Ishikawa (cell line): ENCODE measurements at regions not wholly inside any gene's neighbourhood (a gene's known extent, or its start where the extent isn't known, plus 50 kb on each side); places are given as distances from the start of the nearest gene placed in this dataset.

Experiments used
- EP300 ChIP-seq: IDR thresholded peaks from 2 replicates; pipeline ENCODE4 v1.6.1; 2012; ENCODE audit warnings: borderline replicate concordance
- RAD21 ChIP-seq: IDR thresholded peaks from 2 replicates; pipeline ENCODE4 v1.6.1; 2012; ENCODE audit warnings: low read depth
- TAF1 ChIP-seq: IDR thresholded peaks from 2 replicates; pipeline ENCODE4 v1.6.1; 2012; ENCODE audit warnings: low read depth, mild to moderate bottlenecking
- TCF12 ChIP-seq: IDR thresholded peaks from 2 replicates; pipeline ENCODE4 v1.6.1; 2012; ENCODE audit warnings: low read depth
- YY1 ChIP-seq: IDR thresholded peaks from 2 replicates; pipeline ENCODE4 v1.6.1; 2012; ENCODE audit warnings: low read depth
- TF ChIP-seq, protein P1 (sequence below): IDR thresholded peaks from 2 replicates; pipeline ENCODE4 v1.6.1; 2012
- TF ChIP-seq, protein P2 (sequence below): IDR thresholded peaks from 2 replicates; pipeline ENCODE4 v1.6.1; 2012; ENCODE audit warnings: low read depth, mild to moderate bottlenecking
- TF ChIP-seq, protein P3 (sequence below): IDR thresholded peaks from 2 replicates; pipeline ENCODE4 v1.6.1; 2012

DNA sequence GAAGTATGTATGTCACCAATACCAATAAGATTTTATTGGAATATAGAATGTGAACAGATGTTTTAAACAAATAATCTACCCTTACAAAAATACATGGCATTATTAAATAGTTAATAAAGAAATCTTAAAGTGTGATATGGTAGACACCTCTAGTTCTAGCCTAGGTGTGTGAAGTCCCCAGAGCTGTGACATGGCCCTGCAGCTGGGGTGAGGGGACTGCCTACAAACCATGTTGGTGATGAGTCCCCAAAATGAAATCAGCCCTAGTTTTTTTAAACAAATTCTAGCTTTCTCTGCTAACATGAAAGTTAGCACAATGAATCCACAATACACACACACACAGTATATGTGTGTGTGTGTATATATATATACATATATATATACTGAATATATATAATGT, 195.1 kb upstream of the RPS23 start:
- TF ChIP-seq RAD21 (no peak), TCF12 (no peak), EP300 (no peak), YY1 (no peak), TAF1 (no peak)
- TF ChIP-seq, protein P1, sequence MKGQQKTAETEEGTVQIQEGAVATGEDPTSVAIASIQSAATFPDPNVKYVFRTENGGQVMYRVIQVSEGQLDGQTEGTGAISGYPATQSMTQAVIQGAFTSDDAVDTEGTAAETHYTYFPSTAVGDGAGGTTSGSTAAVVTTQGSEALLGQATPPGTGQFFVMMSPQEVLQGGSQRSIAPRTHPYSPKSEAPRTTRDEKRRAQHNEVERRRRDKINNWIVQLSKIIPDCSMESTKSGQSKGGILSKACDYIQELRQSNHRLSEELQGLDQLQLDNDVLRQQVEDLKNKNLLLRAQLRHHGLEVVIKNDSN, result no peak
- TF ChIP-seq, protein P2, sequence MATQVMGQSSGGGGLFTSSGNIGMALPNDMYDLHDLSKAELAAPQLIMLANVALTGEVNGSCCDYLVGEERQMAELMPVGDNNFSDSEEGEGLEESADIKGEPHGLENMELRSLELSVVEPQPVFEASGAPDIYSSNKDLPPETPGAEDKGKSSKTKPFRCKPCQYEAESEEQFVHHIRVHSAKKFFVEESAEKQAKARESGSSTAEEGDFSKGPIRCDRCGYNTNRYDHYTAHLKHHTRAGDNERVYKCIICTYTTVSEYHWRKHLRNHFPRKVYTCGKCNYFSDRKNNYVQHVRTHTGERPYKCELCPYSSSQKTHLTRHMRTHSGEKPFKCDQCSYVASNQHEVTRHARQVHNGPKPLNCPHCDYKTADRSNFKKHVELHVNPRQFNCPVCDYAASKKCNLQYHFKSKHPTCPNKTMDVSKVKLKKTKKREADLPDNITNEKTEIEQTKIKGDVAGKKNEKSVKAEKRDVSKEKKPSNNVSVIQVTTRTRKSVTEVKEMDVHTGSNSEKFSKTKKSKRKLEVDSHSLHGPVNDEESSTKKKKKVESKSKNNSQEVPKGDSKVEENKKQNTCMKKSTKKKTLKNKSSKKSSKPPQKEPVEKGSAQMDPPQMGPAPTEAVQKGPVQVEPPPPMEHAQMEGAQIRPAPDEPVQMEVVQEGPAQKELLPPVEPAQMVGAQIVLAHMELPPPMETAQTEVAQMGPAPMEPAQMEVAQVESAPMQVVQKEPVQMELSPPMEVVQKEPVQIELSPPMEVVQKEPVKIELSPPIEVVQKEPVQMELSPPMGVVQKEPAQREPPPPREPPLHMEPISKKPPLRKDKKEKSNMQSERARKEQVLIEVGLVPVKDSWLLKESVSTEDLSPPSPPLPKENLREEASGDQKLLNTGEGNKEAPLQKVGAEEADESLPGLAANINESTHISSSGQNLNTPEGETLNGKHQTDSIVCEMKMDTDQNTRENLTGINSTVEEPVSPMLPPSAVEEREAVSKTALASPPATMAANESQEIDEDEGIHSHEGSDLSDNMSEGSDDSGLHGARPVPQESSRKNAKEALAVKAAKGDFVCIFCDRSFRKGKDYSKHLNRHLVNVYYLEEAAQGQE, result no peak
- TF ChIP-seq, protein P3, sequence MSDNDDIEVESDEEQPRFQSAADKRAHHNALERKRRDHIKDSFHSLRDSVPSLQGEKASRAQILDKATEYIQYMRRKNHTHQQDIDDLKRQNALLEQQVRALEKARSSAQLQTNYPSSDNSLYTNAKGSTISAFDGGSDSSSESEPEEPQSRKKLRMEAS, result no peak
